ENCODE measurements at regions not wholly inside any gene's neighbourhood (a gene's known extent, or its start where the extent isn't known, plus 50 kb on each side); places are given as distances from the start of the nearest gene placed in this dataset.

DNA sequence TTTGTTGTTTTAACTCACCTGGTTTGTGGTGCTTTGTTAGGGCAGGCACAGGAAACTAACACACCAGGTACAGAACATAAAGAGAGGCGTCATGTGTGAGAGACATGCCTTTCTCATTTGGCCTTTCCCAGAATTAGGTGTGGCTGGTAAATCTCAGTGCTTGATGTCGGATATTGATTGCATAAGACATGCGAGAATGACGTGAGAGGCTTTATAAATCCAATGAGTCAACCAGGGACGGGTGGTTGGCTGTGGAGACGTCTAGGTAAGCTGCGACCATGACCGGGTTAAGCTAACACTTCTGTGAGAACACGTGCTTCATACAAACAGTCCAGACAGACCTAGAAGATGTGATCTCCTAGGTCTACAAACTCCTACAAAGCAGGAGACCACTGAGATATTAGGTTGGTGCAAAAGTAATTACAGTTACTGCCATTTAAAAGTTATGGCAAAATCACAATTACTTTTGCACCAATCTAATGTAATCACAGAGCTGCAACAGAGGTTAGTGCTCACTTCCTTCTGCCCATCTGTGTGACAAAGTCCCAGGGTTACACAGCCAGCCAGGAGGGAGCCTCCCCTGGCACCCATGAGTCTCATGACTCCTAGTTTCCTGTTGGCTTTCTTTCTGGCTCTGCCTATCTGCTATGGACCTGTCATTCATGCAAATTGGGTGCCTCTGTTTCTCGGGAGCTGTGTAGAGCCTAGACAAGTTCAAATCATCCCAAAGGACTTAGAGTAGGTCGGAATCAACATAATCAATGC lies 98.9 kb upstream of the ATP8B1 start:
- Histone ChIP-seq H3K9me1 (ENCODE audit: control insufficient read depth, extremely low read depth, insufficient read depth, low read length) (no peaks in the 10 kb centered on the region), H3K27ac (ENCODE audit: control insufficient read depth, insufficient read depth, low read length) (peak overlapping the region; percentile 64), H3K4me3 (ENCODE audit: control insufficient read depth in 2 of 3, extremely low read depth in 1 of 3, insufficient read depth in 2 of 3, low read depth in 1 of 3, low read length in 3 of 3) (no peak overlapping the region), H3K36me3 (ENCODE audit: control insufficient read depth in 2 of 2, extremely low read depth in 1 of 2, insufficient read depth in 2 of 2, low read length in 2 of 2) (no peaks in the 10 kb centered on the region), H3K27me3 (ENCODE audit: control insufficient read depth, extremely low read depth, insufficient read depth, low read length) (no peaks in the 10 kb centered on the region), H4K20me1 (ENCODE audit: control insufficient read depth, extremely low read depth, insufficient read depth, low read length) (no peaks in the 10 kb centered on the region), H3K9ac (ENCODE audit: control insufficient read depth, extremely low read depth, insufficient read depth, low read length) (peak overlapping the region; percentile 29), H3K9me3 (ENCODE audit: control insufficient read depth, low read depth, low read length) (no peaks in the 10 kb centered on the region), H2AFZ (ENCODE audit: control insufficient read depth, low read length) (peak overlapping the region; percentile 61), H3K4me1 (ENCODE audit: control insufficient read depth, extremely low read depth, insufficient read depth, low read length) (peaks cover 20% of the 10 kb centered on the region), H3K79me2 (ENCODE audit: control insufficient read depth, insufficient read depth, low read length) (no peaks in the 10 kb centered on the region), H3K4me2 (ENCODE audit: control insufficient read depth, extremely low read depth, insufficient read depth, low read depth, low read length) (peak overlapping the region; percentile 20)
- FAIRE-seq = peak; percentile 98
- TF ChIP-seq EZH2 (IDR thresholded peaks at IDR 0.05; ENCODE audit: low read length) = no peak
- TF ChIP-seq, protein P1, sequence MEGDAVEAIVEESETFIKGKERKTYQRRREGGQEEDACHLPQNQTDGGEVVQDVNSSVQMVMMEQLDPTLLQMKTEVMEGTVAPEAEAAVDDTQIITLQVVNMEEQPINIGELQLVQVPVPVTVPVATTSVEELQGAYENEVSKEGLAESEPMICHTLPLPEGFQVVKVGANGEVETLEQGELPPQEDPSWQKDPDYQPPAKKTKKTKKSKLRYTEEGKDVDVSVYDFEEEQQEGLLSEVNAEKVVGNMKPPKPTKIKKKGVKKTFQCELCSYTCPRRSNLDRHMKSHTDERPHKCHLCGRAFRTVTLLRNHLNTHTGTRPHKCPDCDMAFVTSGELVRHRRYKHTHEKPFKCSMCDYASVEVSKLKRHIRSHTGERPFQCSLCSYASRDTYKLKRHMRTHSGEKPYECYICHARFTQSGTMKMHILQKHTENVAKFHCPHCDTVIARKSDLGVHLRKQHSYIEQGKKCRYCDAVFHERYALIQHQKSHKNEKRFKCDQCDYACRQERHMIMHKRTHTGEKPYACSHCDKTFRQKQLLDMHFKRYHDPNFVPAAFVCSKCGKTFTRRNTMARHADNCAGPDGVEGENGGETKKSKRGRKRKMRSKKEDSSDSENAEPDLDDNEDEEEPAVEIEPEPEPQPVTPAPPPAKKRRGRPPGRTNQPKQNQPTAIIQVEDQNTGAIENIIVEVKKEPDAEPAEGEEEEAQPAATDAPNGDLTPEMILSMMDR (optimal IDR thresholded peaks at IDR 0.05 in 1 of 3, IDR thresholded peaks at IDR 0.05 in 1 of 3, conservative IDR thresholded peaks at IDR 0.05 in 1 of 3; ENCODE audit: extremely low read depth in 1 of 3, insufficient read depth in 2 of 3, low read length in 3 of 3) = no peak
- dilution Hi-C loops (cut with MboI; ENCODE audit: extremely low pct_ligation_motif_present, low sequenced_read_pairs) = no loop called here
- DNase-seq (ENCODE audit: low read depth, low spot score) = peak; percentile 69

DNA sequence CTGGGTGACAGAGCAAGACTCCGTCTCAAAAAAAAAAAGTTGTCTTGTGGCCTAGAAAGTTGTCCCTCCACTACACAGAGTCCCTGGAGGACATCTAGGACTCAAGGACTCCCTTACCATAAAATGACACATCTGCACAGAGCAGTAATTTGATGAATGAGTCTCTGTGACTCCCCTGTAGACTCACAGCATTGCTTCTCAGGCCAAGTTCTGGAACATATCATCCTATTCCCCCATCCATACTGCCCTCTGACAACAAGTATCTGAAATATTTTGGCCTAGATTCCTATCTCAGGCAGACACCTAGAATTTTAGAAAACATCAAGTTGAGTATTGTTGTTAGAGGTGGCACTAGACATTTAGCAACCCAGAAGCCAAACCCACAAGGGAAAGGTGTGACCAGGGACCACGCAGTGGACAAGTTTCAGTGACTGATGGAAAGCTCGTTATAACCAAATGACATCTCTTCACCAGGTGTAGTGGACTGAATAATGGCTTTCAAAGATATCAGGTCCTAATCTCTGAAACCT lies 97.9 kb upstream of the ATP8B1 start:
- FAIRE-seq (no peak), DNase-seq (ENCODE audit: low read depth, low spot score) (no peak)
- TF ChIP-seq, protein P1 (optimal IDR thresholded peaks at IDR 0.05 in 1 of 3, IDR thresholded peaks at IDR 0.05 in 1 of 3, conservative IDR thresholded peaks at IDR 0.05 in 1 of 3; ENCODE audit: extremely low read depth in 1 of 3, insufficient read depth in 2 of 3, low read length in 3 of 3) = no peak
- Histone ChIP-seq H3K4me1 (ENCODE audit: control insufficient read depth, extremely low read depth, insufficient read depth, low read length) (peaks cover 17% of the 10 kb centered on the region), H3K79me2 (ENCODE audit: control insufficient read depth, insufficient read depth, low read length) (no peaks in the 10 kb centered on the region), H3K27me3 (ENCODE audit: control insufficient read depth, extremely low read depth, insufficient read depth, low read length) (no peaks in the 10 kb centered on the region), H3K4me2 (ENCODE audit: control insufficient read depth, extremely low read depth, insufficient read depth, low read depth, low read length) (no peak overlapping the region), H3K9ac (ENCODE audit: control insufficient read depth, extremely low read depth, insufficient read depth, low read length) (no peak overlapping the region), H3K36me3 (ENCODE audit: control insufficient read depth in 2 of 2, extremely low read depth in 1 of 2, insufficient read depth in 2 of 2, low read length in 2 of 2) (no peaks in the 10 kb centered on the region), H3K4me3 (ENCODE audit: control insufficient read depth in 2 of 3, extremely low read depth in 1 of 3, insufficient read depth in 2 of 3, low read depth in 1 of 3, low read length in 3 of 3) (no peak overlapping the region), H3K27ac (ENCODE audit: control insufficient read depth, insufficient read depth, low read length) (peak overlapping the region; percentile 64), H2AFZ (ENCODE audit: control insufficient read depth, low read length) (no peak overlapping the region), H3K9me1 (ENCODE audit: control insufficient read depth, extremely low read depth, insufficient read depth, low read length) (no peaks in the 10 kb centered on the region), H3K9me3 (ENCODE audit: control insufficient read depth, low read depth, low read length) (no peaks in the 10 kb centered on the region), H4K20me1 (ENCODE audit: control insufficient read depth, extremely low read depth, insufficient read depth, low read length) (no peaks in the 10 kb centered on the region)
- dilution Hi-C loops (cut with MboI; ENCODE audit: extremely low pct_ligation_motif_present, low sequenced_read_pairs) = no loop called here

Data from keratinocyte (primary cell).